Prostate gland (tissue), 2 donors: ENCODE measurements at regions not wholly inside any gene's neighbourhood (a gene's known extent, or its start where the extent isn't known, plus 50 kb on each side); places are given as distances from the start of the nearest gene placed in this dataset.

ENCODE experiments used
- DNase-seq: peaks from one replicate; pipeline ENCODE4 v3.0.0-alpha.2; 2019; ENCODE audit warnings: low spot score
- H3K27ac ChIP-seq, 2 donors: fragments of 200-600 bp; sonication (generic); 2 replicates each; pipeline ENCODE4 v1.5.1; 2017 to 2019
- H3K27me3 ChIP-seq: fragments of 200-600 bp; sonication (generic); replicated peaks from 2 replicates; pipeline ENCODE4 v1.5.1; 2019; ENCODE audit not compliant: insufficient read depth
- H3K36me3 ChIP-seq, 2 donors: fragments of 200-600 bp; sonication (generic); 1 replicate in 1 of 2; 2 replicates in 1 of 2; pipeline versions ENCODE4 v1.5.1 to v1.8.1; 2017 to 2019
- H3K4me1 ChIP-seq: fragments of 200-600 bp; sonication (generic); replicated peaks from 2 replicates; pipeline ENCODE4 v1.5.1; 2019
- H3K4me3 ChIP-seq, 2 donors: fragments of 200-600 bp; sonication (generic); 2 replicates each; pipeline ENCODE4 v1.5.1; 2017 to 2019
- H3K9me3 ChIP-seq: fragments of 200-600 bp; sonication (generic); 2 replicates; pipeline ENCODE4 v1.5.1; 2017
- CTCF ChIP-seq, 4 experiments: fragments of 200-600 bp in 2 of 4; fragments of 450-650 bp in 2 of 4; sonication (generic) in 2 of 4; IDR thresholded peaks; 1 replicate in 3 of 4; 2 replicates in 1 of 4; pipeline ENCODE4 v1.5.1; 2016 to 2019; ENCODE audit warnings: antibody characterized with exemption in 4 of 4, mild to moderate bottlenecking in 2 of 4, moderate library complexity in 2 of 4
- POLR2A ChIP-seq: fragments of 450-650 bp; IDR thresholded peaks from one replicate; pipeline ENCODE4 v1.6.1; 2016; ENCODE audit warnings: antibody characterized with exemption, mild to moderate bottlenecking
- POLR2AphosphoS5 ChIP-seq: sonication (generic); formaldehyde crosslinking; IDR thresholded peaks from one replicate; pipeline ENCODE4 v1.6.1; 2017; ENCODE audit warnings: antibody characterized with exemption
- WGBS: methylation state at CpG from one replicate; pipeline ENCODE4 v1.1.5; 2018; 5-methylcytosine and 5-hydroxymethylcytosine counted together
- intact Hi-C: fragments of 100-400 bp; cut with DNase I; formaldehyde crosslinking; loops from one replicate; pipeline ENCODE4 v1.14.2; 2022

- no peaks in the 10 kb centered on the region for H3K36me3 ChIP-seq
- H3K9me3 ChIP-seq = no peaks in the 10 kb centered on the region
- no peak overlapping the region for H3K27ac ChIP-seq
- no peak for DNase-seq
- H3K4me3 ChIP-seq = no peak overlapping the region
- 49% methylated on average over 5 of the region's 5 CpGs for WGBS
- no peaks in the 10 kb centered on the region for H3K4me1 ChIP-seq
- intact Hi-C loops = no loop called here
- TF ChIP-seq POLR2AphosphoS5 (no peak), POLR2A (no peak), CTCF (IDR thresholded peaks at IDR 0.05) (no peak)
- H3K27me3 ChIP-seq = no peaks in the 10 kb centered on the region
These were observed 203.3 kb upstream of the ZIC3 start for GRCh38 chrX:137362583-137362982.

GRCh38 chrX:137354851-137355250 lies 211.1 kb upstream of the ZIC3 start:
- H3K9me3 ChIP-seq = no peaks in the 10 kb centered on the region
- intact Hi-C loops = no loop called here
- DNase-seq = no peak
- TF ChIP-seq POLR2A (no peak), POLR2AphosphoS5 (no peak), CTCF (IDR thresholded peaks at IDR 0.05) (no peak)
- H3K36me3 ChIP-seq = no peaks in the 10 kb centered on the region
- WGBS = 53% methylated on average over 1 of the region's 1 CpG
- H3K27me3 ChIP-seq = no peaks in the 10 kb centered on the region
- no peak overlapping the region for H3K4me3 ChIP-seq
- H3K4me1 ChIP-seq = no peaks in the 10 kb centered on the region
- H3K27ac ChIP-seq = no peak overlapping the region

- TF ChIP-seq POLR2A = no peak
- no peak for TF ChIP-seq CTCF (IDR thresholded peaks at IDR 0.05)
- TF ChIP-seq POLR2AphosphoS5 = no peak
- Histone ChIP-seq H3K27me3 (no peaks in the 10 kb centered on the region), H3K9me3 (no peaks in the 10 kb centered on the region), H3K27ac (no peak overlapping the region), H3K36me3 (no peaks in the 10 kb centered on the region), H3K4me3 (no peak overlapping the region), H3K4me1 (no peaks in the 10 kb centered on the region)
- WGBS = 62% methylated on average over 1 of the region's 1 CpG
- DNase-seq = no peak
- intact Hi-C loops = no loop called here
These were observed 212.5 kb upstream of the ZIC3 start for GRCh38 chrX:137353404-137353803.

GRCh38 chrX:137352101-137352660 lies 213.7 kb upstream of the ZIC3 start:
- intact Hi-C loops = no loop called here
- H3K4me3 ChIP-seq = no peak overlapping the region
- TF ChIP-seq POLR2AphosphoS5 = no peak
- TF ChIP-seq CTCF (IDR thresholded peaks at IDR 0.05) = no peak
- TF ChIP-seq POLR2A = no peak
- no peak for DNase-seq
- no peaks in the 10 kb centered on the region for H3K27me3 ChIP-seq
- H3K27ac ChIP-seq = no peak overlapping the region
- no peaks in the 10 kb centered on the region for H3K36me3 ChIP-seq
- H3K4me1 ChIP-seq = no peaks in the 10 kb centered on the region
- H3K9me3 ChIP-seq = no peaks in the 10 kb centered on the region

GRCh38 chrX:137342969-137343368 lies 223.0 kb upstream of the ZIC3 start:
- Histone ChIP-seq H3K4me3 (no peak overlapping the region), H3K4me1 (no peaks in the 10 kb centered on the region)
- intact Hi-C loops = no loop called here

More at GRCh38 chrX:137342969-137343368, 223.0 kb upstream of the ZIC3 start:
- WGBS = 37% methylated on average over 3 of the region's 3 CpGs
- no peaks in the 10 kb centered on the region for H3K27me3 ChIP-seq
- H3K9me3 ChIP-seq = no peaks in the 10 kb centered on the region
- TF ChIP-seq CTCF (IDR thresholded peaks at IDR 0.05) (no peak), POLR2A (no peak), POLR2AphosphoS5 (no peak)
- no peaks in the 10 kb centered on the region for H3K36me3 ChIP-seq
- DNase-seq = no peak
- H3K27ac ChIP-seq = no peak overlapping the region
